ENCODE measurements at regions not wholly inside any gene's neighbourhood (a gene's known extent, or its start where the extent isn't known, plus 50 kb on each side); places are given as distances from the start of the nearest gene placed in this dataset.

DNA sequence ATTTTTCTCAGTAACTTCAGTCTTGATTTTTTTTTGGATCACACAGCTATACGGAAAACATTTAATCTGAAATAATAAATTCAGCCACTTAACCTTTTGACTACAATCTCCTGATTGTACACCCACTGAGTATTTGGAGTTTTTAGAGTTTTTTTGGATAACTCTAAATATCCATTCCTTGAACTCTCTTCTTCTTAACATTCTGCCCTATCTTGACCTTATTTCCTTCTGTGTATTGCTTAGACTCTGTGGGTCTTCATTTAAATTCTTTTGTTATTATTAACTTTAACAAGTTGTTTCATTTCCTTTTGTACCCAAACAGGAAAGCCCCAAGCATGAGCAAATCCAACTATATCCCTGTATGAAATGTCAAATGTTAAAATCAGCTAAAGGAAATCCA lies 170.2 kb upstream of the PTCHD4 start:
- in situ Hi-C loops (cut with MboI) (no loop called here), intact Hi-C loops (cut with micrococcal nuclease; ENCODE audit: unreplicated experiment) (no loop called here)
- no peak for FAIRE-seq
- no peak for DNase-seq (ENCODE audit: low read depth, low spot score)
- Histone ChIP-seq H3K36me3 (ENCODE audit: control insufficient read depth in 2 of 2, insufficient read depth in 2 of 2, low read length in 1 of 2) (no peaks in the 10 kb centered on the region), H3K27me3 (replicated peaks in 1 of 2; ENCODE audit: control insufficient read depth in 2 of 2, insufficient read depth in 2 of 2, low read length in 1 of 2) (no peaks in the 10 kb centered on the region), H3K79me2 (ENCODE audit: control insufficient read depth, insufficient read depth, low read length) (no peaks in the 10 kb centered on the region), H3K27ac (ENCODE audit: control insufficient read depth, insufficient read depth) (no peak overlapping the region), H3K9ac (ENCODE audit: control insufficient read depth, insufficient read depth, low read length) (no peak overlapping the region), H3K4me1 (ENCODE audit: control insufficient read depth, insufficient read depth, low read length) (no peaks in the 10 kb centered on the region), H2AFZ (ENCODE audit: control insufficient read depth, low read depth, low read length) (no peak overlapping the region), H3K4me3 (no peak overlapping the region), H3K9me3 (replicated peaks; ENCODE audit: control insufficient read depth, insufficient read depth, low read length) (no peaks in the 10 kb centered on the region), H4K20me1 (ENCODE audit: control insufficient read depth, insufficient read depth) (no peaks in the 10 kb centered on the region), H3K4me2 (ENCODE audit: control insufficient read depth, insufficient read depth) (no peak overlapping the region)
- POLR2A ChIA-PET, result no interaction called here
- no peak for ATAC-seq
- TF ChIP-seq REST (IDR thresholded peaks at IDR 0.05; ENCODE audit: low read depth, low read length) (no peak), BRCA1 (IDR thresholded peaks at IDR 0.05; ENCODE audit: low read depth, low read length) (no peak), CHD2 (IDR thresholded peaks at IDR 0.05; ENCODE audit: borderline replicate concordance, low read depth, low read length) (no peak), CBFB (IDR thresholded peaks at IDR 0.05; ENCODE audit: low read depth) (no peak), BACH1 (IDR thresholded peaks at IDR 0.05; ENCODE audit: borderline replicate concordance) (no peak), TCF12 (IDR thresholded peaks at IDR 0.05; ENCODE audit: low read depth, low read length) (no peak)
- TF ChIP-seq, protein P1, sequence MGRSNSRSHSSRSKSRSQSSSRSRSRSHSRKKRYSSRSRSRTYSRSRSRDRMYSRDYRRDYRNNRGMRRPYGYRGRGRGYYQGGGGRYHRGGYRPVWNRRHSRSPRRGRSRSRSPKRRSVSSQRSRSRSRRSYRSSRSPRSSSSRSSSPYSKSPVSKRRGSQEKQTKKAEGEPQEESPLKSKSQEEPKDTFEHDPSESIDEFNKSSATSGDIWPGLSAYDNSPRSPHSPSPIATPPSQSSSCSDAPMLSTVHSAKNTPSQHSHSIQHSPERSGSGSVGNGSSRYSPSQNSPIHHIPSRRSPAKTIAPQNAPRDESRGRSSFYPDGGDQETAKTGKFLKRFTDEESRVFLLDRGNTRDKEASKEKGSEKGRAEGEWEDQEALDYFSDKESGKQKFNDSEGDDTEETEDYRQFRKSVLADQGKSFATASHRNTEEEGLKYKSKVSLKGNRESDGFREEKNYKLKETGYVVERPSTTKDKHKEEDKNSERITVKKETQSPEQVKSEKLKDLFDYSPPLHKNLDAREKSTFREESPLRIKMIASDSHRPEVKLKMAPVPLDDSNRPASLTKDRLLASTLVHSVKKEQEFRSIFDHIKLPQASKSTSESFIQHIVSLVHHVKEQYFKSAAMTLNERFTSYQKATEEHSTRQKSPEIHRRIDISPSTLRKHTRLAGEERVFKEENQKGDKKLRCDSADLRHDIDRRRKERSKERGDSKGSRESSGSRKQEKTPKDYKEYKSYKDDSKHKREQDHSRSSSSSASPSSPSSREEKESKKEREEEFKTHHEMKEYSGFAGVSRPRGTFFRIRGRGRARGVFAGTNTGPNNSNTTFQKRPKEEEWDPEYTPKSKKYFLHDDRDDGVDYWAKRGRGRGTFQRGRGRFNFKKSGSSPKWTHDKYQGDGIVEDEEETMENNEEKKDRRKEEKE (IDR thresholded peaks at IDR 0.05), result no peak
- WGBS (ENCODE audit: insufficient coverage, insufficient replicate concordance, low lambda C conversion rate, missing lambda C conversion rate), result 33% methylated on average over 1 of the region's 1 CpG
- no TSS peak for BruUV-seq (replicated peaks)
- RAD21 ChIA-PET (ENCODE audit: unreplicated experiment), result no interaction called here
- CTCF ChIA-PET, result no interaction called here
- SMC1A ChIA-PET (ENCODE audit: uncharacterized antibody, unreplicated experiment), result interaction anchor here (1.5 kb wide), 1 partner anchor 11 kb away, joined by 3 read pairs; no protein-coding TSS in a partner anchor

Data from GM12878 (cell line).